GM12878 (cell line): ENCODE measurements at regions not wholly inside any gene's neighbourhood (a gene's known extent, or its start where the extent isn't known, plus 50 kb on each side); places are given as distances from the start of the nearest gene placed in this dataset.

Source experiments
- ATAC-seq: fragments of 200-7000 bp; cut with Tn5 transposase; 3 replicates; pipeline ENCODE4 v1.9.1; 2020; ENCODE audit warnings: mild to moderate bottlenecking, moderate library complexity
- BruUV-seq: library from RNA; stranded (reverse); fragments of 400-500 nt; replicated peaks from 2 replicates; lab custom pipeline; 2021; lab: Mats Ljungman, UMichigan
- CTCF ChIA-PET: fragments of 300-600 bp; sonication (Branson Sonifier 250); formaldehyde crosslinking; extraction: SDS; loops from one replicate; lab custom pipeline; 2021; ENCODE audit warnings: inconsistent platforms; lab: Yijun Ruan, JAX
- POLR2A ChIA-PET: fragments of 350-600 bp; formaldehyde crosslinking; extraction: SDS; loops from one replicate; lab custom pipeline; 2021; ENCODE audit warnings: inconsistent platforms; lab: Charles Lee
- RAD21 ChIA-PET: fragments of 300-600 bp; sonication (Branson Sonifier 250); formaldehyde crosslinking; loops from one replicate; lab custom pipeline; 2023; ENCODE audit warnings: antibody characterized with exemption; ENCODE audit not compliant: unreplicated experiment; lab: Charles Lee
- SMC1A ChIA-PET: fragments of 300-600 bp; sonication (Branson Sonifier 250); formaldehyde crosslinking; loops from one replicate; lab custom pipeline; 2023; ENCODE audit not compliant: unreplicated experiment, uncharacterized antibody; lab: Charles Lee
- DNase-seq: peaks from one replicate; pipeline ENCODE4 v3.0.0-alpha.2; 2011; ENCODE audit warnings: low read depth, low spot score
- FAIRE-seq: peaks from 3 replicates; lab custom pipeline; 2011; peaks lifted over from hg19 to GRCh38; lab: Jason Lieb, UNC
- H2AFZ ChIP-seq: 2 replicates; pipeline ENCODE4 v1.6.0; 2011; ENCODE audit warnings: low read depth, low read length, control low read depth; ENCODE audit not compliant: control insufficient read depth
- H3K27ac ChIP-seq: 2 replicates; pipeline ENCODE4 v1.5.1; 2011; ENCODE audit warnings: control low read depth; ENCODE audit not compliant: control insufficient read depth, insufficient read depth
- H3K27me3 ChIP-seq, 2 experiments: replicated peaks in 1 of 2; 2 replicates each; pipeline versions ENCODE4 v1.6.0 to v1.6.1; 2011; ENCODE audit warnings: low read length in 1 of 2; ENCODE audit not compliant: control insufficient read depth in 2 of 2, insufficient read depth in 2 of 2
- H3K36me3 ChIP-seq, 2 experiments: 2 replicates each; pipeline ENCODE4 v1.5.1; 2011; ENCODE audit warnings: low read length in 1 of 2; ENCODE audit not compliant: control insufficient read depth in 2 of 2, insufficient read depth in 2 of 2
- H3K4me1 ChIP-seq: 2 replicates; pipeline ENCODE4 v1.6.1; 2011; ENCODE audit warnings: mild to moderate bottlenecking, low read length, moderate library complexity, mixed read lengths; ENCODE audit not compliant: control insufficient read depth, insufficient read depth
- H3K4me2 ChIP-seq: 2 replicates; pipeline ENCODE4 v1.6.0; 2011; ENCODE audit warnings: control low read depth; ENCODE audit not compliant: control insufficient read depth, insufficient read depth
- H3K4me3 ChIP-seq: fragments of 200-600 bp; sonication (generic); 2 replicates; pipeline ENCODE4 v1.5.1; 2016
- H3K79me2 ChIP-seq: 2 replicates; pipeline ENCODE4 v1.6.0; 2011; ENCODE audit warnings: low read length; ENCODE audit not compliant: control insufficient read depth, insufficient read depth
- H3K9ac ChIP-seq: 2 replicates; pipeline ENCODE4 v1.8.0; 2011; ENCODE audit warnings: low read length, control low read depth, mixed read lengths; ENCODE audit not compliant: control insufficient read depth, insufficient read depth
- H3K9me3 ChIP-seq: replicated peaks from 3 replicates; pipeline ENCODE4 v1.5.1; 2011; ENCODE audit warnings: mild to moderate bottlenecking, low read length; ENCODE audit not compliant: control insufficient read depth, insufficient read depth
- H4K20me1 ChIP-seq: 2 replicates; pipeline ENCODE4 v1.6.0; 2011; ENCODE audit not compliant: control insufficient read depth, insufficient read depth
- BCL11A ChIP-seq: IDR thresholded peaks from 2 replicates; pipeline ENCODE4 v1.6.1; 2011; ENCODE audit warnings: low read depth, low read length
- EED ChIP-seq: sonication (generic); IDR thresholded peaks from 2 replicates; pipeline ENCODE4 v1.6.1; 2016; ENCODE audit warnings: antibody characterized with exemption, low read depth
- FOS ChIP-seq: IDR thresholded peaks from 3 replicates; pipeline ENCODE4 v1.6.1; 2011; ENCODE audit warnings: borderline replicate concordance; ENCODE audit not compliant: insufficient read length; ENCODE audit errors: extremely low read depth
- HCFC1 ChIP-seq: fragments of 150-350 bp; IDR thresholded peaks from 2 replicates; pipeline ENCODE4 v1.6.1; 2014; ENCODE audit warnings: low read length
- MAX ChIP-seq: IDR thresholded peaks from 2 replicates; pipeline ENCODE4 v1.6.1; 2012; ENCODE audit warnings: low read depth, low read length, improper control_type of control experiment
- NR2C1 ChIP-seq: fragments of 450-650 bp; IDR thresholded peaks from 2 replicates; pipeline ENCODE4 v1.6.1; 2017; ENCODE audit warnings: antibody characterized with exemption, mild to moderate bottlenecking, moderate library complexity
- USF2 ChIP-seq: IDR thresholded peaks from 2 replicates; pipeline ENCODE4 v1.6.1; 2011; ENCODE audit warnings: low read depth, low read length, improper control_type of control experiment, borderline replicate concordance
- ZSCAN29 ChIP-seq: fragments of 450-650 bp; IDR thresholded peaks from 2 replicates; pipeline ENCODE4 v1.6.1; 2017; ENCODE audit warnings: mild to moderate bottlenecking, moderate library complexity
- WGBS: methylation state at CpG from one replicate; pipeline ENCODE4 v1.1.6; 2016; ENCODE audit warnings: low lambda C conversion rate; ENCODE audit not compliant: insufficient replicate concordance, insufficient coverage; ENCODE audit errors: missing lambda C conversion rate; 5-methylcytosine and 5-hydroxymethylcytosine counted together
- in situ Hi-C: fragments of 300-500 bp; cut with MboI; formaldehyde crosslinking; loops from 9 replicates; pipeline ENCODE4 v1.14.3; 2018; ENCODE audit warnings: mixed read lengths
- intact Hi-C: fragments of 100-400 bp; cut with micrococcal nuclease; formaldehyde crosslinking; loops from one replicate; pipeline ENCODE4 v1.14.2; 2022; ENCODE audit not compliant: unreplicated experiment
- TF ChIP-seq, protein P1 (sequence below): IDR thresholded peaks from 2 replicates; pipeline ENCODE4 v1.6.1; 2012; ENCODE audit warnings: improper control_type of control experiment, low read depth, low read length; ENCODE audit not compliant: insufficient replicate concordance

DNA sequence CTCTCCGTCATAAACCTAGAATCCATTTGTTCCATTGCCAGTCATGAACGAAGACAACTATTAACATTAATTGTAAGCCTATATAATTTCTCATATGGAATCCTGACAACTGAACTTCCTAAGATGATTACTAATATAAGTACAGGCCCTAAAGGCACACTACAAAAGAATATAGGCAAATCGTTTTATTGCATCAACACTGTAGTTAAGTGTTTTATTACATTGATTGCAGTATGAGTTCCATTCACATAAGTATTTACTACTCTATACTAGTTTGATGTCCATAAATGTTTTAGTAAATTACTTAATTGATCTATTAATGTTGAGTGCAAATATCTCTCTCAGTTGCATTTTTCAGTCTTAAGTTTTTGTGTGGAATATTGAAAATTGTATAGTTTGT, 113.1 kb upstream of the SEMA3C start (continued):
- TF ChIP-seq, protein P1, sequence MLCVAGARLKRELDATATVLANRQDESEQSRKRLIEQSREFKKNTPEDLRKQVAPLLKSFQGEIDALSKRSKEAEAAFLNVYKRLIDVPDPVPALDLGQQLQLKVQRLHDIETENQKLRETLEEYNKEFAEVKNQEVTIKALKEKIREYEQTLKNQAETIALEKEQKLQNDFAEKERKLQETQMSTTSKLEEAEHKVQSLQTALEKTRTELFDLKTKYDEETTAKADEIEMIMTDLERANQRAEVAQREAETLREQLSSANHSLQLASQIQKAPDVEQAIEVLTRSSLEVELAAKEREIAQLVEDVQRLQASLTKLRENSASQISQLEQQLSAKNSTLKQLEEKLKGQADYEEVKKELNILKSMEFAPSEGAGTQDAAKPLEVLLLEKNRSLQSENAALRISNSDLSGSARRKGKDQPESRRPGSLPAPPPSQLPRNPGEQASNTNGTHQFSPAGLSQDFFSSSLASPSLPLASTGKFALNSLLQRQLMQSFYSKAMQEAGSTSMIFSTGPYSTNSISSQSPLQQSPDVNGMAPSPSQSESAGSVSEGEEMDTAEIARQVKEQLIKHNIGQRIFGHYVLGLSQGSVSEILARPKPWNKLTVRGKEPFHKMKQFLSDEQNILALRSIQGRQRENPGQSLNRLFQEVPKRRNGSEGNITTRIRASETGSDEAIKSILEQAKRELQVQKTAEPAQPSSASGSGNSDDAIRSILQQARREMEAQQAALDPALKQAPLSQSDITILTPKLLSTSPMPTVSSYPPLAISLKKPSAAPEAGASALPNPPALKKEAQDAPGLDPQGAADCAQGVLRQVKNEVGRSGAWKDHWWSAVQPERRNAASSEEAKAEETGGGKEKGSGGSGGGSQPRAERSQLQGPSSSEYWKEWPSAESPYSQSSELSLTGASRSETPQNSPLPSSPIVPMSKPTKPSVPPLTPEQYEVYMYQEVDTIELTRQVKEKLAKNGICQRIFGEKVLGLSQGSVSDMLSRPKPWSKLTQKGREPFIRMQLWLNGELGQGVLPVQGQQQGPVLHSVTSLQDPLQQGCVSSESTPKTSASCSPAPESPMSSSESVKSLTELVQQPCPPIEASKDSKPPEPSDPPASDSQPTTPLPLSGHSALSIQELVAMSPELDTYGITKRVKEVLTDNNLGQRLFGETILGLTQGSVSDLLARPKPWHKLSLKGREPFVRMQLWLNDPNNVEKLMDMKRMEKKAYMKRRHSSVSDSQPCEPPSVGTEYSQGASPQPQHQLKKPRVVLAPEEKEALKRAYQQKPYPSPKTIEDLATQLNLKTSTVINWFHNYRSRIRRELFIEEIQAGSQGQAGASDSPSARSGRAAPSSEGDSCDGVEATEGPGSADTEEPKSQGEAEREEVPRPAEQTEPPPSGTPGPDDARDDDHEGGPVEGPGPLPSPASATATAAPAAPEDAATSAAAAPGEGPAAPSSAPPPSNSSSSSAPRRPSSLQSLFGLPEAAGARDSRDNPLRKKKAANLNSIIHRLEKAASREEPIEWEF, result no peak
- no peak for TF ChIP-seq HCFC1
- TF ChIP-seq ZSCAN29, result no peak
- TF ChIP-seq EED, result no peak
- TF ChIP-seq BCL11A, result no peak
- TF ChIP-seq NR2C1, result no peak
- no peak for TF ChIP-seq MAX
- no peak for TF ChIP-seq FOS

DNA sequence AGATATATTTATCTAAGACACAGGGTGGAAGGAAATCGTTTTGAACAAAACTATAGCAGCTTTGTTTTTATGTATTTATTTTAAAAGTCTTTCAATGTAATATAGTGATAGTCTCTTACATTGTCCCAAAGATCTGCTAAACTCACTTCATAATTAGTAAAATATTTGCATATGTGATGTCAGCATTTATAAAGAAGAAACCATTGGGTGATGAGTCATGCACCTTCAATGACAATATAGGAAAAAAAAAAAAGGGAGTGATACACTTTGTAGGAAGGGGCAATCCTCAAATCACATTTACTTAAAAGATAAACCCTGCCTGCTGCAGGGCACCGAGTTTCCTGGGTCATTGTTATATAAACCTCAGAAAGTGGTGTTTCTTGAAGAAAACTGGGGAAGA, 112.4 kb upstream of the SEMA3C start:
- H2AFZ ChIP-seq, result no peak overlapping the region
- H4K20me1 ChIP-seq, result no peaks in the 10 kb centered on the region
- H3K27me3 ChIP-seq, result no peaks in the 10 kb centered on the region
- ChIA-PET RAD21 (no interaction called here), SMC1A (no interaction called here), CTCF (no interaction called here), POLR2A (no interaction called here)
- H3K9me3 ChIP-seq, result no peaks in the 10 kb centered on the region
- no TSS peak for BruUV-seq
- H3K27ac ChIP-seq, result no peak overlapping the region
- intact Hi-C loops (no loop called here), in situ Hi-C loops (no loop called here)
- WGBS, result 0% methylated on average over 2 of the region's 2 CpGs
- H3K79me2 ChIP-seq, result no peaks in the 10 kb centered on the region
- DNase-seq (no peak), FAIRE-seq (no peak), ATAC-seq (no peak)
- no peaks in the 10 kb centered on the region for H3K36me3 ChIP-seq
- no peak overlapping the region for H3K9ac ChIP-seq
- H3K4me3 ChIP-seq, result no peak overlapping the region
- no peaks in the 10 kb centered on the region for H3K4me1 ChIP-seq
- H3K4me2 ChIP-seq, result no peak overlapping the region
- no peak for TF ChIP-seq USF2
- TF ChIP-seq, protein P1, result no peak
